ENCODE measurements at regions not wholly inside any gene's neighbourhood (a gene's known extent, or its start where the extent isn't known, plus 50 kb on each side); places are given as distances from the start of the nearest gene placed in this dataset.

DNA sequence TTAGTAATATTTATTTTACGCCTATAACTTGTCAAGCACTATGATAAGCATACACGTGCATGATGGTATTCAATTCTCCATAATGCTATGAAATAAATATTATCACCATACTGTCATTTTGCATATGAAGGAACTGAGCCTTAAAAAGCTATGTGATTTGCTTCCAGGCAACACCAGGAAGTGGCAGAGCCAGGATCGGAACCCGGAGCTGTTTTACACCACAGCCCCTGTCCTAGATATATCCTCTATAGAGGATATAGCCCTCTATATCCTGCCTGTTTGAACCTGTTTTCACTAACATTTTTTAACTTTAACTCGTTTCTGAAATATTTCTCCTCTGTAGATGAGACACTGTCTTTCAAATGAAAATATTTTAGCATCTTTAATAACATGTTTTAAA, 690.0 kb downstream of the SATB2 start:
- TF ChIP-seq, protein P1, sequence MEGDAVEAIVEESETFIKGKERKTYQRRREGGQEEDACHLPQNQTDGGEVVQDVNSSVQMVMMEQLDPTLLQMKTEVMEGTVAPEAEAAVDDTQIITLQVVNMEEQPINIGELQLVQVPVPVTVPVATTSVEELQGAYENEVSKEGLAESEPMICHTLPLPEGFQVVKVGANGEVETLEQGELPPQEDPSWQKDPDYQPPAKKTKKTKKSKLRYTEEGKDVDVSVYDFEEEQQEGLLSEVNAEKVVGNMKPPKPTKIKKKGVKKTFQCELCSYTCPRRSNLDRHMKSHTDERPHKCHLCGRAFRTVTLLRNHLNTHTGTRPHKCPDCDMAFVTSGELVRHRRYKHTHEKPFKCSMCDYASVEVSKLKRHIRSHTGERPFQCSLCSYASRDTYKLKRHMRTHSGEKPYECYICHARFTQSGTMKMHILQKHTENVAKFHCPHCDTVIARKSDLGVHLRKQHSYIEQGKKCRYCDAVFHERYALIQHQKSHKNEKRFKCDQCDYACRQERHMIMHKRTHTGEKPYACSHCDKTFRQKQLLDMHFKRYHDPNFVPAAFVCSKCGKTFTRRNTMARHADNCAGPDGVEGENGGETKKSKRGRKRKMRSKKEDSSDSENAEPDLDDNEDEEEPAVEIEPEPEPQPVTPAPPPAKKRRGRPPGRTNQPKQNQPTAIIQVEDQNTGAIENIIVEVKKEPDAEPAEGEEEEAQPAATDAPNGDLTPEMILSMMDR (conservative IDR thresholded peaks at IDR 0.05): no peak
- no peak overlapping the region for H3K4me3 Mint-ChIP-seq
- H3K4me1 Mint-ChIP-seq: peaks cover 17% of the 10 kb centered on the region
- H3K27me3 Mint-ChIP-seq (ENCODE audit: low read depth): no peaks in the 10 kb centered on the region
- no peaks in the 10 kb centered on the region for H3K36me3 Mint-ChIP-seq (ENCODE audit: low read depth)
- H3K9me3 Mint-ChIP-seq: no peaks in the 10 kb centered on the region
- DNase-seq (ENCODE audit: low read depth, low spot score): no peak
- no peak overlapping the region for H3K27ac Mint-ChIP-seq (ENCODE audit: unreplicated experiment)

DNA sequence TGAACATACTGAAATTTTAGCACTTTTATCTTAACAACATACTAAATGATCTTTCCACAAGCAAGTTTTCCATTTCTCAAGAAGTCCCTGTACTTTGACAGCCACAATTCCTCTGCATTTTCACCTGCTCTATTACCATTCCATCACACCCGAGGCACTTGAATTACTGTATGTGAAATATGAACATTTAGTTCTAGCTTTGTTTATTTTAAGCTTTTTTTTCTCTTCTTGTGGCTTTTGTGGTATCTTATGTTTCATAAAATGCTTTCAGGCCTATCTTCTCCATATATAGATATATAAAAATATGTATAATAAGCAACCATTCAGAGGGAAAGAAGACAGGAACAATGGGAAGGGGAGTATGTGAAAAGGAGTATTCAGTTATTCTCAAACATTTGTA, 693.9 kb downstream of the SATB2 start:
- DNase-seq (ENCODE audit: low read depth, low spot score): no peak
- no peaks in the 10 kb centered on the region for H3K36me3 Mint-ChIP-seq (ENCODE audit: low read depth)
- no peak overlapping the region for H3K4me3 Mint-ChIP-seq
- peaks cover 16% of the 10 kb centered on the region for H3K4me1 Mint-ChIP-seq
- H3K27me3 Mint-ChIP-seq (ENCODE audit: low read depth): no peaks in the 10 kb centered on the region
- no peak overlapping the region for H3K27ac Mint-ChIP-seq (ENCODE audit: unreplicated experiment)
- TF ChIP-seq, protein P1 (conservative IDR thresholded peaks at IDR 0.05): no peak
- H3K9me3 Mint-ChIP-seq: no peaks in the 10 kb centered on the region

DNA sequence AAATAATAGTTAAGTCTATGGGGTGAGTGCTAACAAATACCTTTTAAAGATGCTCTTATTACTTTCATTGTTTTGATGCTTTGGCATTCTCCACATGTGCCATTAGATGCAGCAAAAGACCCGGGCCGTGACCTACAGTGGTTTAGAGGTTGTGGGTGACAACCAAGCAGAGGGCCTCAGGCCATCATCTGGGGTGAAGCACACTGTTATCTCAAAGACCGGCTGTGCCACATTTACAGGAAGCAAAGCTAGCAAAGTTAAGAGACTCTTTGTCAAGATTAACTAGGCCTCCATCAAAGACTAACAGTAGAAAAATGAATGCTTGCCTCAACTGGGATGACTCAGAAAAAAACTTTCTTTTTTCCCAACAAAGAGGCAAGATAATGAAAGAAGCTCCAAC, 695.3 kb downstream of the SATB2 start:
- Mint-ChIP-seq H3K4me3 (no peak overlapping the region), H3K27me3 (ENCODE audit: low read depth) (no peaks in the 10 kb centered on the region), H3K4me1 (peaks cover 16% of the 10 kb centered on the region), H3K9me3 (no peaks in the 10 kb centered on the region), H3K27ac (ENCODE audit: unreplicated experiment) (no peak overlapping the region), H3K36me3 (ENCODE audit: low read depth) (no peaks in the 10 kb centered on the region)
- TF ChIP-seq, protein P1 (conservative IDR thresholded peaks at IDR 0.05): no peak
- DNase-seq (ENCODE audit: low read depth, low spot score): no peak

DNA sequence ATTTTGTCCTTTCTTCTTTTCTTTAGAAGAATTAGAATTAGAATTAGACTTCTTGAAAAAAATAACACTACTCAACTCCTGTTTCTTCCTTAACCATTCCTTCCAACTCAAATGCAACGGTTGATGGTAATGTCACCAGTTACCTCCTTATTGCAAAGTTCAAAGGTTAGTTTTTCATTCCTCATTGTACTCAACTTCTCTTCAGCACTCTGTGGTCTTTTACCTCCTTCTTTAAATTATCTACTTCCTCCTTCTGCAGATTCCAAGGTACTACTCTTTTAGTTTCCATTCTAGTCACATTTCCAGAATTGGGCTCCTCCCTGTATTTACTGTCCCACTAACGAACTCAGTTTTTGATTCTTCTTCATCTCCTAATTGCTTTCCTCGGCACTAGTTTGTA, 700.7 kb downstream of the SATB2 start:
- Mint-ChIP-seq H3K36me3 (ENCODE audit: low read depth) (no peaks in the 10 kb centered on the region), H3K4me3 (no peak overlapping the region), H3K27me3 (ENCODE audit: low read depth) (no peaks in the 10 kb centered on the region), H3K4me1 (no peaks in the 10 kb centered on the region), H3K9me3 (no peaks in the 10 kb centered on the region), H3K27ac (ENCODE audit: unreplicated experiment) (no peak overlapping the region)
- TF ChIP-seq, protein P1 (conservative IDR thresholded peaks at IDR 0.05): no peak
- no peak for DNase-seq (ENCODE audit: low read depth, low spot score)

DNA sequence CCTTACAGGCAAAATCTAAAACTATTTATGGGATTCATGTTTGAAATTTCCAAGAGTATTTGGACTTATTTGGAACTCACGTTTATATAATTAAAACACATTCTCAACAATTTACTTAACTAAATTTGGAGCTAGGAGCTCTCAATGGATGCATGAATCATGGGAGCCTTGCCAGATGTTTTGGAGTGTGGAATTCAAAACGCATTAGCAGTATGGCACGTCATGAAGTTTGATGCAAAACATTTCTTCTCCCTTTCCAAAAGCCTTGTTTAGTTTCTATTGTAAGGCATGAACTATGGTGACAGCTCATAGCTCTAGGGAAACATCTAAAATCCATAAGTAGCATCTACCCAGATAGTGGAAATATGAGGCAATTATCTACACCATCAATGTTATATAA, 701.6 kb downstream of the SATB2 start:
- H3K9me3 Mint-ChIP-seq: no peaks in the 10 kb centered on the region
- no peak for DNase-seq (ENCODE audit: low read depth, low spot score)
- no peaks in the 10 kb centered on the region for H3K27me3 Mint-ChIP-seq (ENCODE audit: low read depth)
- H3K27ac Mint-ChIP-seq (ENCODE audit: unreplicated experiment): no peak overlapping the region
- TF ChIP-seq, protein P1 (conservative IDR thresholded peaks at IDR 0.05): no peak
- H3K4me3 Mint-ChIP-seq: no peak overlapping the region
- no peaks in the 10 kb centered on the region for H3K4me1 Mint-ChIP-seq
- no peaks in the 10 kb centered on the region for H3K36me3 Mint-ChIP-seq (ENCODE audit: low read depth)

DNA sequence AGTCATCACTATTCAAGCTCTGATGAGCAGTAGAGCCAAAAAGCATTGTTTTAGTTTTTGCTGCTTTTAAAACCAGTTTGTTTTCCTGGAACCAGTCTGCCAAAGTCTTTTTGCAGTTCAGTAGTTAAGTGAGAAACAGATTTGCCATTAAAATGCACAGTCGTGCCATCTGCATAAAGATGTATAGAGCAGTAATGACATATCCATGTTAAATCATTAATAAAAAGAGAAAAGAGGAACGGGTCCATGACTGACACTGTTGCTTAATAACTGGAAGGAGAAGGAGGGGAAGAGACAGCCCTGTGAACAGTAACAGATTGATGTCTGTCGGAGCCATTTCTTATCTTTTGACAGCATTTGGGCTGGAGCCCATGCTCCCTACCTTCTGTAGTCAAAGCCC, 704.6 kb downstream of the SATB2 start:
- H3K9me3 Mint-ChIP-seq: no peaks in the 10 kb centered on the region
- H3K27ac Mint-ChIP-seq (ENCODE audit: unreplicated experiment): no peak overlapping the region
- H3K4me1 Mint-ChIP-seq: no peaks in the 10 kb centered on the region
- no peak overlapping the region for H3K4me3 Mint-ChIP-seq
- no peaks in the 10 kb centered on the region for H3K27me3 Mint-ChIP-seq (ENCODE audit: low read depth)
- TF ChIP-seq, protein P1 (conservative IDR thresholded peaks at IDR 0.05): no peak
- no peaks in the 10 kb centered on the region for H3K36me3 Mint-ChIP-seq (ENCODE audit: low read depth)
- no peak for DNase-seq (ENCODE audit: low read depth, low spot score)
